ENCODE measurements at regions not wholly inside any gene's neighbourhood (a gene's known extent, or its start where the extent isn't known, plus 50 kb on each side); places are given as distances from the start of the nearest gene placed in this dataset.

DNA sequence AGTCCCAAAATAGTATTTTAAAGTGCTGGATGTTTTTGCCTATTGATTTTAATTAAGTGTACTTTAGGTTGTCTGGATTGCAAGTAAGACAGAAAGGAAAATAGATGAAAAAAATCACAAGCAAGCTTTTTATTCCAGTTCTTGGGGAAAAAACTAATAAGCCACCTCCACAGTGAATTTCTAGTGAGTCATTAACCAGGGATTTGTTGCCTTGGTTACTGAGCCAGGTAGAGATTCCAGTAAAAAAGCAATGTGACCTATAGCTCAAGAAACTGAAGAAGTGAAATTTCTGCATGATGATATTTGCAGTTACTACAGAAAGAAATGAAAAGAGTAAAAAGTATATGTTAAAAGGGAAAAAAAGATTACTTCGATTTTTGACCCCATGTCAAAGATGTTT lies 160.6 kb downstream of the METTL4 start:
- no peak for DNase-seq
- no peak overlapping the region for H3K27ac Mint-ChIP-seq
- CTCF ChIA-PET: no interaction called here
- no peak for ATAC-seq
- H3K4me1 Mint-ChIP-seq (ENCODE audit: low read depth): no peaks in the 10 kb centered on the region
- H3K36me3 Mint-ChIP-seq (ENCODE audit: low read depth): no peaks in the 10 kb centered on the region
- H3K4me3 Mint-ChIP-seq: no peak overlapping the region
- no peaks in the 10 kb centered on the region for H3K9me3 Mint-ChIP-seq (ENCODE audit: insufficient read depth)
- peaks cover 4% of the 10 kb centered on the region for H3K27me3 Mint-ChIP-seq (ENCODE audit: low read depth)
- POLR2A ChIA-PET: no interaction called here

- ChIA-PET CTCF (no interaction called here), POLR2A (no interaction called here)
- Mint-ChIP-seq H3K9me3 (ENCODE audit: insufficient read depth) (no peaks in the 10 kb centered on the region), H3K27ac (no peak overlapping the region), H3K27me3 (ENCODE audit: low read depth) (peaks cover 4% of the 10 kb centered on the region), H3K4me1 (ENCODE audit: low read depth) (no peaks in the 10 kb centered on the region), H3K36me3 (ENCODE audit: low read depth) (no peaks in the 10 kb centered on the region), H3K4me3 (no peak overlapping the region)
- DNase-seq: no peak
- no peak for ATAC-seq
Observed at GRCh38 chr18:2411381-2411960, 159.8 kb downstream of the METTL4 start.

DNA sequence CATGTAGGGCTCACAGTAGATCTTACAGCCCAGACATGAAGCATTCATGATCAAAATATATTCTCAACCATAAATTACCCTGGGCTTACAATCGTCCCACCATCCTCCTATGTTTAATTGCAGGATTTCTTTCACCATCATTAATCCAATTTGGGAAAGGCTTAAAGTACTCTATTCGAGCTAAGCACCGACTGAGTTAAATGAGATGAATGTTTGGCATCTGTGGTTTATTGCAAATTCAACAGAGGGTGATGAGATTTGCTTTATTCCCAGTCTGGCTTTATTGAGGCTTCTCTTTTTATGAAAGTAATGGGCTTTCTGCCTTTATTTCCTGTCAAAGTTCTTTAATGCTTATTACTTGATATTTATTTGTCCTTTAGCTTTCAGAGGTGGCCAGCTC lies 159.0 kb downstream of the METTL4 start:
- Mint-ChIP-seq H3K27me3 (ENCODE audit: low read depth) (peaks cover 4% of the 10 kb centered on the region), H3K4me1 (ENCODE audit: low read depth) (no peaks in the 10 kb centered on the region), H3K27ac (no peak overlapping the region), H3K4me3 (no peak overlapping the region), H3K36me3 (ENCODE audit: low read depth) (no peaks in the 10 kb centered on the region), H3K9me3 (ENCODE audit: insufficient read depth) (no peaks in the 10 kb centered on the region)
- ChIA-PET POLR2A (no interaction called here), CTCF (no interaction called here)
- DNase-seq (no peak), ATAC-seq (no peak)

DNA sequence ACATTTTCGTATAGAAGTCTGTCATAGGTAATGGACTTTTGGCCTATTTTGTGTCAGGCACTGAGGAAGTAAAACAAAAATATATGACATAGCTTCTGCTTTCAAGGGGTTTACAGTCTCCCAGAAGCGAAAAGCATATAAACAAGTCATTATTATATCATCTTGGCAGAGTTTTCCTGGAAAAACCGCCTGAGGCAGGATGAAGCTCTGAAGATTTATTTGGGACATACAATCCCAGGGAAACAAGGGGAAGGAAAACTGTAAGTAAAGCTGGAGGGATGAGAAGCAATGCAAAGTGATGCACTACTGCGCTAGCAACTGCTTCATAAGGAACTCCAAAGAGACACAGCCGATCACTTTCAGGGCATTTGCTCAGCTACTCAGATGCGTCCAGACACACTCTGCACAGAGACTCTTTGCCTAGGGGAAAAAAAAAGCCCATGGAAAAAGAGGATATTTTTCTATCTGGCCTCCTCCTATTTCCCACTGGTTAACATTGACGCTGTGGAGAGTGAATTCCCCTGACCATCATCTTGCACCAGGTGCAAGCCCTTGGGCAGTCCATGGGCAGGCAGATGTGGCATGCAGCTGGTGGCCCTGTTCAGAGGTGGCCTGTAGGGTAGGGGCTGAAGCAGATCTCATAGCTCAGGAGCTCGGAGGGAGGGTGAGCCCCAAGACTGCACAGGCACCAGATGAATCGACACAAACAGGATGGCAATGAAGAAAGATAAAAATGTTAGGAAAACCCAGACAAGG lies 158.1 kb downstream of the METTL4 start:
- Mint-ChIP-seq H3K9me3 (ENCODE audit: insufficient read depth) (no peaks in the 10 kb centered on the region), H3K4me1 (ENCODE audit: low read depth) (no peaks in the 10 kb centered on the region), H3K36me3 (ENCODE audit: low read depth) (no peaks in the 10 kb centered on the region), H3K27me3 (ENCODE audit: low read depth) (peaks cover 4% of the 10 kb centered on the region), H3K4me3 (no peak overlapping the region), H3K27ac (no peak overlapping the region)
- ChIA-PET CTCF (no interaction called here), POLR2A (no interaction called here)
- DNase-seq (no peak), ATAC-seq (no peak)

DNA sequence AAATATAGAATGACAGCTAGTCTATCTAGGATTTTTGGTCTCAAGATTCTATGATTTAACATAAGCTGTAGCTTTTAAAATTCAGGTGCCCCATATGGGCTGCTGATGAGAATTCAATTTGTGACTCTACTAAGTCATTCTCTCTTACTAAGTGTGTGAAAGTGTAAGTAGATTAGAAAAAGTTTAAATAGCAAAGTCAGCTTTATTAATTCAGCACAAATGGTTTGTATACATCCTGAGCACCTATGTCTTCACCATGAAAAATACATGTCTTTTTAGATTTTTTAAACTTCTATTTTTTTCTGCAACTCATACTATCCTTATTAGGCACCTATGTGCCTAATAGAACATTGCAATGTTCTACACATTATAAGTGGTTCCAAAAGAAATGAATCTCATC lies 157.1 kb downstream of the METTL4 start:
- Mint-ChIP-seq H3K27ac (no peak overlapping the region), H3K4me3 (no peak overlapping the region), H3K9me3 (ENCODE audit: insufficient read depth) (no peaks in the 10 kb centered on the region), H3K36me3 (ENCODE audit: low read depth) (no peaks in the 10 kb centered on the region), H3K27me3 (ENCODE audit: low read depth) (peaks cover 4% of the 10 kb centered on the region), H3K4me1 (ENCODE audit: low read depth) (no peaks in the 10 kb centered on the region)
- DNase-seq (no peak), ATAC-seq (no peak)
- ChIA-PET CTCF (no interaction called here), POLR2A (no interaction called here)

DNA sequence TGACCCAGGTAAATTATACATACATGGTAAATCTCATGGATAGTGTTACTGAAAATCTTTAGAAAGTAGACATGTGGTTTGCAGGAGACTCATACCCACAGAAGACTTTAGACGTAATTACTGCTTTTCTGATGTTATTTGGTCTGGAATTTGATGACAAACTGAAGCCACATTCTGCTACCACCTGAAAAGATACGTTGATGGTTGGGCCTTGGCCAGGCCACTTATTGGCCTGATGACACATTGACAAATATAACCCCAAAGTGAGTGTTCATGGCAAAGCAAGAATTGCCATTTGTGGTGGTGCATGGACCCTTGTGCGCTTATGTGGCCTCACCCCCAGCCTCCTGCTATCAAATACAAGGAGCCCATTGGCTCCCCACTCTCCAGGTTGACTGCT lies 155.6 kb downstream of the METTL4 start:
- no peak for ATAC-seq
- H3K4me3 Mint-ChIP-seq: no peak overlapping the region
- no peak overlapping the region for H3K27ac Mint-ChIP-seq
- H3K27me3 Mint-ChIP-seq (ENCODE audit: low read depth): peaks cover 4% of the 10 kb centered on the region
- H3K9me3 Mint-ChIP-seq (ENCODE audit: insufficient read depth): no peaks in the 10 kb centered on the region
- CTCF ChIA-PET: no interaction called here
- H3K4me1 Mint-ChIP-seq (ENCODE audit: low read depth): no peaks in the 10 kb centered on the region
- no peaks in the 10 kb centered on the region for H3K36me3 Mint-ChIP-seq (ENCODE audit: low read depth)
- POLR2A ChIA-PET: no interaction called here
- DNase-seq: no peak

DNA sequence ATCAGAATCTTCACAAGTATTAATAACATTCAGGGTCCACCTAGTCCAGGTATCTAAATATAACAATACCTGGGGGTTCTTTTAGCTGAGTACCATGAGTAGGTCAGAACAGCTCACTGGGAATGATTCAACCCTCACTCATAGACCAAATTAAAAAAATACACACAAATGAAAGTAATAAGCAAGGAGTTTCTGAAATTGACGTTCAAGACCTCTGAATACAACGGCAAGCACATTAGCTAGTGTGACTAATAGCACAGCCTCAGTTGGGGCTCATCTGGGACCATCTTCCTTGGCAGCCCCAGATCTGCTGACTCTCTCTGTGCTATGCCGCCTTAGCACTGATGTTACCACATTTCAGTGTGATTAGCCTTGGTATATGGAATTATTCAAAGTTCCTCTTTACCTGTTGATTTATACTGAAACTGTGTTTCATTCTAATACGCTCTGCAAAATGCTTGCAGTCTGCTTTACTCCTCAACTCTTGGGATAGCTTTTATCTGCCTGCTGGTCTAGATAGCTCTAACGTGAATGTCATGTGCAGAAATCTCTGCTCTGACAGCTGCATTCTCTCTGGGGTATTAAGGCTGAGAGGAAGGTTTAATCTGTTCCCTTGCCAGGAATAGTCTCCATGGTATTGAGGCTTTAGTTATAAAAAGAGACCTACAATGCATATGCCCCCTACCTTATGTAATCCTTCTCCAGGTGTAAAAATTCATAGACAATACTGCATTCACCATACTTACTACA lies 153.3 kb downstream of the METTL4 start:
- Mint-ChIP-seq H3K27ac (no peak overlapping the region), H3K4me3 (no peak overlapping the region), H3K27me3 (ENCODE audit: low read depth) (no peaks in the 10 kb centered on the region), H3K36me3 (ENCODE audit: low read depth) (no peaks in the 10 kb centered on the region), H3K4me1 (ENCODE audit: low read depth) (no peaks in the 10 kb centered on the region), H3K9me3 (ENCODE audit: insufficient read depth) (no peaks in the 10 kb centered on the region)
- ATAC-seq (no peak), DNase-seq (no peak)
- ChIA-PET POLR2A (no interaction called here), CTCF (no interaction called here)

DNA sequence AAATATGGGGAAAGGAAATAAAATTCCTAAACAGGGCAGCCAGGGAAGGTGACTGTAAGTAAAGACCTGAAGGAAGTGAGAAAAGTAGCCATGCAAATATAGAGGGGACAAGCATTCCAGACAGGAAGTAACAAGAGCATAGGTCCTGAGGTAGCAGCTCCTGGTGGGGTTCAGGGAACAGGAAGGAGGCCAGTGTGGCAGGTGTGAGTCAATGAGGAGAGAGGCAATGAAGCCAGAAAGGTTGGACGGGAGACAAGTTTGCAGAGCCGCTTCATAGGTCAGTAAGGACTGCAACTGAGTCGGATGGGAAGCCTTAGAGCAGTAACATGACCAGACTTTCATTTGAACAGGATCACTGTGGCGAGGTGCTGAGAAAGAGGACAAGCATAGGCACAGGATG lies 150.9 kb downstream of the METTL4 start:
- Mint-ChIP-seq H3K4me3 (no peak overlapping the region), H3K27ac (no peak overlapping the region), H3K4me1 (ENCODE audit: low read depth) (no peaks in the 10 kb centered on the region), H3K27me3 (ENCODE audit: low read depth) (no peaks in the 10 kb centered on the region), H3K36me3 (ENCODE audit: low read depth) (no peaks in the 10 kb centered on the region), H3K9me3 (ENCODE audit: insufficient read depth) (no peaks in the 10 kb centered on the region)
- CTCF ChIA-PET: no interaction called here
- POLR2A ChIA-PET: no interaction called here
- no peak for DNase-seq
- ATAC-seq: no peak

DNA sequence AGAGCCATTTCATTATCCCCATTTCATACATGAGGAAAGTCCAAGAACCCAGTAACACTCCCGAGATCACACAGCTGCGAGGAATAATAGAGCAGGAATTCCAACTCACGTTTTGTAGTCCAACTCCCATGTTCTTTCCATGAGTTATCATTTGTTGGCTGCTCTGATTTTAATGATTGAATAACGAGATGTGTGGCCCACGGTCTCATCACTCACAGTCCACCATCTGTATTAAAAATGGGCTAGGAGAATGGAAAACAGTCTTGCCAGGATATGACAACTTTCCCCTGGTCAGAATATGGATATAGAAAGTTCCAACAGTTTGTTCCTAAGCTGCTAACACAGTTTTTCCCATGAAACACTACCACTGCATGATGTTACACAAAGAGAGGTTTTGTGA lies 147.5 kb downstream of the METTL4 start:
- ChIA-PET CTCF (no interaction called here), POLR2A (no interaction called here)
- DNase-seq (no peak), ATAC-seq (no peak)
- no peaks in the 10 kb centered on the region for H3K9me3 Mint-ChIP-seq (ENCODE audit: insufficient read depth)
- no peaks in the 10 kb centered on the region for H3K36me3 Mint-ChIP-seq (ENCODE audit: low read depth)
- H3K27ac Mint-ChIP-seq: no peak overlapping the region
- no peaks in the 10 kb centered on the region for H3K4me1 Mint-ChIP-seq (ENCODE audit: low read depth)
- H3K4me3 Mint-ChIP-seq: no peak overlapping the region
- no peaks in the 10 kb centered on the region for H3K27me3 Mint-ChIP-seq (ENCODE audit: low read depth)

- H3K27me3 Mint-ChIP-seq (ENCODE audit: low read depth): no peaks in the 10 kb centered on the region
- ATAC-seq: no peak
- no peak for DNase-seq
- H3K4me1 Mint-ChIP-seq (ENCODE audit: low read depth): no peaks in the 10 kb centered on the region
- ChIA-PET POLR2A (no interaction called here), CTCF (no interaction called here)
- no peak overlapping the region for H3K27ac Mint-ChIP-seq
- no peak overlapping the region for H3K4me3 Mint-ChIP-seq
- H3K36me3 Mint-ChIP-seq (ENCODE audit: low read depth): no peaks in the 10 kb centered on the region
- no peaks in the 10 kb centered on the region for H3K9me3 Mint-ChIP-seq (ENCODE audit: insufficient read depth)
Observed at GRCh38 chr18:2424420-2424819, 146.9 kb downstream of the METTL4 start.

DNA sequence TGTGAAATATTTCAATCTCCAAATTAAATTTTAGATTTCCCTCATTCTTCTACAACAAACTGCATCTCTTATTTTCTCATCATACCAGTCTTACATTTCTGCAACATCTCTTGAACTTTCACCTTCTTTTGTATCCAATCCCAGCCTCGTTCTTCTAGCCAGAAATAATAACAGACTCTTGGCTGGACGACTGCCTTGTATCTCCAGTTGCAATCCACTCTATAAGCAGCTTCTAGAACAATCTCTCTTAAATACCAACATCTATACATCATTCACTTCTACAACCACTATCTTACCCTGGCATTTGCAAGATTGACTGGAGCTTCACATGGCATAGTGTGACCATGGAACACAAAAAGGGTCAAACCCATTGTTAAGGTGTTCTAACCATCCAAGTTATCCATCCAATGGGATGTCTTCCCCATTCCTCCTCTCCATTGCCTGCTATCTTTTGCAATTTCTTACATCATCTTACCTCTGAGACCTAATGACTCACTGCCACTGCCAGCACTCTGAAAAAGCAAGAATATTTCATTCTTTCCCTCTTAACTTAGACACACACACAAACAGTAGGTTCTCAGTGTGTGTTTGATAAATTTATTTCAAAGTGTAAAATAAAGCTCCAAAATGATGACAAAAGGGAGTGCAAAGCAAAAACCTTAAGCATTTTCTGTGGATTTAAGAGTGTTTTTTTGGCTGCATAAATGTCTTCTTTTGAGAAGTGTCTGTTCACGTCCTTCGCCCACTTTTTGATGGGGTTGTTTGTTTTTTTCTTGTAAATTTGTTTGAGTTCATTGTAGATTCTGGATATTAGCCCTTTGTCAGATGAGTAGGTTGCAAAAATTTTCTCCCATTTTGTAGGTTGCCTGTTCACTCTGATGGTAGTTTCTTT lies 145.6 kb downstream of the METTL4 start:
- CTCF ChIA-PET: interaction anchor here (0.6 kb wide), 1 partner anchor 17 kb away, joined by 3 read pairs; no protein-coding TSS in a partner anchor
- ATAC-seq: no peak
- H3K27me3 Mint-ChIP-seq (ENCODE audit: low read depth): no peaks in the 10 kb centered on the region

GRCh38 chr18:2430191-2430590 lies 141.1 kb downstream of the METTL4 start:
- Mint-ChIP-seq H3K27ac (no peak overlapping the region), H3K27me3 (ENCODE audit: low read depth) (peaks cover under 1% of the 10 kb centered on the region), H3K4me1 (ENCODE audit: low read depth) (no peaks in the 10 kb centered on the region), H3K36me3 (ENCODE audit: low read depth) (no peaks in the 10 kb centered on the region), H3K4me3 (no peak overlapping the region), H3K9me3 (ENCODE audit: insufficient read depth) (no peaks in the 10 kb centered on the region)
- ATAC-seq (no peak), DNase-seq (no peak)
- POLR2A ChIA-PET: no interaction called here
- CTCF ChIA-PET: no interaction called here

More for the DNA sequence above, 145.6 kb downstream of the METTL4 start:
- Mint-ChIP-seq H3K4me1 (ENCODE audit: low read depth) (no peaks in the 10 kb centered on the region), H3K9me3 (ENCODE audit: insufficient read depth) (no peaks in the 10 kb centered on the region), H3K36me3 (ENCODE audit: low read depth) (no peaks in the 10 kb centered on the region), H3K4me3 (no peak overlapping the region), H3K27ac (no peak overlapping the region)
- no peak for DNase-seq
- POLR2A ChIA-PET: no interaction called here

Measured in activated CD8-positive, alpha-beta T cell treated with anti-CD3 and anti-CD28 coated beads, Interleukin-2, amount 10 ng/mL, durations not matched to agents 7 days and 5 days (primary cell).